GM23338 (cell line): ENCODE measurements at regions not wholly inside any gene's neighbourhood (a gene's known extent, or its start where the extent isn't known, plus 50 kb on each side); places are given as distances from the start of the nearest gene placed in this dataset.

ENCODE experiments used
- ATAC-seq: fragments of 200-7000 bp; cut with Tn5 transposase; 3 replicates; pipeline ENCODE4 v1.9.1; 2020
- DNase-seq: peaks from one replicate; pipeline ENCODE4 v3.0.0-alpha.2; 2015; ENCODE audit warnings: low spot score
- H2AFZ ChIP-seq: fragments of 200-600 bp; sonication (generic); 2 replicates; pipeline ENCODE4 v1.8.0; 2016; ENCODE audit warnings: antibody characterized with exemption, mild to moderate bottlenecking, moderate library complexity
- H3F3A ChIP-seq: fragments of 200-600 bp; sonication (generic); replicated peaks from 2 replicates; pipeline ENCODE4 v1.8.0; 2017; ENCODE audit warnings: antibody characterized with exemption, mixed run types, low read depth
- H3K27ac ChIP-seq: fragments of 200-600 bp; sonication (generic); 2 replicates; pipeline ENCODE4 v1.6.1; 2016; ENCODE audit warnings: low read depth
- H3K27me3 ChIP-seq: fragments of 200-600 bp; sonication (generic); 2 replicates; pipeline ENCODE4 v1.8.0; 2016; ENCODE audit warnings: mild to moderate bottlenecking, mixed run types, moderate library complexity; ENCODE audit not compliant: insufficient read depth
- H3K36me3 ChIP-seq: fragments of 200-600 bp; sonication (generic); 2 replicates; pipeline ENCODE4 v1.8.0; 2016; ENCODE audit warnings: mild to moderate bottlenecking; ENCODE audit not compliant: insufficient read depth
- H3K4me1 ChIP-seq: fragments of 200-600 bp; sonication (generic); 2 replicates; pipeline ENCODE4 v1.8.0; 2016; ENCODE audit warnings: mild to moderate bottlenecking, moderate library complexity; ENCODE audit not compliant: insufficient read depth
- H3K4me2 ChIP-seq: fragments of 200-600 bp; sonication (generic); 2 replicates; pipeline ENCODE4 v1.7.1; 2017; ENCODE audit warnings: mixed run types
- H3K4me3 ChIP-seq: fragments of 200-600 bp; sonication (generic); 2 replicates; pipeline ENCODE4 v1.6.1; 2016; ENCODE audit warnings: mixed run types
- H3K79me2 ChIP-seq: fragments of 200-600 bp; sonication (generic); replicated peaks from 2 replicates; pipeline ENCODE4 v1.8.0; 2017; ENCODE audit warnings: mild to moderate bottlenecking; ENCODE audit not compliant: insufficient read depth
- H3K9me2 ChIP-seq: fragments of 200-600 bp; sonication (generic); 2 replicates; pipeline ENCODE4 v1.8.0; 2017; ENCODE audit not compliant: insufficient read depth
- H4K20me1 ChIP-seq: fragments of 200-600 bp; sonication (generic); replicated peaks from 2 replicates; pipeline ENCODE4 v1.8.0; 2017; ENCODE audit warnings: mild to moderate bottlenecking; ENCODE audit not compliant: insufficient read depth
- H3K27ac Mint-ChIP-seq: 2 replicates; pipeline ENCODE4 v1.8.0; 2020; ENCODE audit warnings: inconsistent platforms, mild to moderate bottlenecking, moderate library complexity, mixed read lengths
- H3K27me3 Mint-ChIP-seq: 3 replicates; pipeline ENCODE4 v1.8.0; 2022; ENCODE audit warnings: low read depth, mild to moderate bottlenecking, moderate library complexity, mixed read lengths, inconsistent platforms; ENCODE audit not compliant: insufficient read depth, poor library complexity
- H3K36me3 Mint-ChIP-seq: 3 replicates; pipeline ENCODE4 v1.8.0; 2021; ENCODE audit warnings: low read depth, mild to moderate bottlenecking, inconsistent platforms, moderate library complexity, mixed read lengths
- H3K4me1 Mint-ChIP-seq: 3 replicates; pipeline ENCODE4 v1.8.0; 2020; ENCODE audit warnings: mild to moderate bottlenecking, inconsistent platforms, mixed read lengths
- H3K4me3 Mint-ChIP-seq: 3 replicates; pipeline ENCODE4 v1.8.0; 2021; ENCODE audit warnings: moderate library complexity, mild to moderate bottlenecking, inconsistent platforms, mixed read lengths
- H3K9me3 Mint-ChIP-seq: 3 replicates; pipeline ENCODE4 v1.8.0; 2020; ENCODE audit warnings: moderate library complexity, mild to moderate bottlenecking, inconsistent platforms, mixed read lengths
- CREB1 ChIP-seq: fragments of 250-450 bp; sonication (Bioruptor Pico); IDR thresholded peaks from 2 replicates; pipeline ENCODE4 v1.5.0; 2020; ENCODE audit warnings: low read depth, mild to moderate bottlenecking, moderate library complexity
- CTCF ChIP-seq, 2 experiments: fragments of 200-600 bp in 1 of 2; sonication (generic) in 1 of 2; conservative IDR thresholded peaks; 2 replicates each; pipeline versions ENCODE4 v1.5.1 to v1.6.1; 2016 to 2017; ENCODE audit warnings: antibody characterized with exemption in 2 of 2, low read depth in 2 of 2, mild to moderate bottlenecking in 2 of 2, moderate library complexity in 1 of 2
- EZH2 ChIP-seq: fragments of 200-600 bp; sonication (generic); IDR thresholded peaks from one replicate; pipeline ENCODE4 v1.8.0; 2017; ENCODE audit warnings: antibody characterized with exemption, mild to moderate bottlenecking, low read depth; ENCODE audit not compliant: unreplicated experiment
- EZH2phosphoT487 ChIP-seq: fragments of 200-600 bp; sonication (generic); IDR thresholded peaks from one replicate; pipeline ENCODE4 v1.8.1; 2018; ENCODE audit warnings: antibody characterized with exemption; ENCODE audit not compliant: unreplicated experiment
- JUNB ChIP-seq: IDR thresholded peaks from one replicate; pipeline ENCODE4 v1.6.1; 2016; ENCODE audit warnings: antibody characterized with exemption; ENCODE audit not compliant: unreplicated experiment
- NANOG ChIP-seq: IDR thresholded peaks from 2 replicates; pipeline ENCODE4 v1.6.1; 2016; ENCODE audit warnings: antibody characterized with exemption, borderline replicate concordance
- POLR2AphosphoS5 ChIP-seq: IDR thresholded peaks from 2 replicates; pipeline ENCODE4 v1.6.1; 2016; ENCODE audit warnings: antibody characterized with exemption, low read depth
- STAT1 ChIP-seq: IDR thresholded peaks from one replicate; pipeline ENCODE4 v1.6.1; 2016; ENCODE audit warnings: antibody characterized with exemption; ENCODE audit not compliant: unreplicated experiment
- ZNF114 ChIP-seq: fragments of 250-450 bp; sonication (Bioruptor Pico); IDR thresholded peaks from 2 replicates; pipeline ENCODE4 v1.5.0; 2020; ENCODE audit warnings: mild to moderate bottlenecking, moderate library complexity
- ZNF331 ChIP-seq: fragments of 250-450 bp; sonication (Bioruptor Pico); IDR thresholded peaks from 2 replicates; pipeline ENCODE4 v1.5.0; 2020; ENCODE audit warnings: low read depth, mild to moderate bottlenecking, moderate library complexity
- TF ChIP-seq, protein P1 (sequence below): fragments of 250-450 bp; sonication (Bioruptor Pico); IDR thresholded peaks from 2 replicates; pipeline ENCODE4 v1.5.0; 2020; ENCODE audit warnings: mild to moderate bottlenecking, moderate library complexity
- TF ChIP-seq, protein P2 (sequence below): IDR thresholded peaks from 2 replicates; pipeline ENCODE4 v1.6.1; 2016; ENCODE audit warnings: antibody characterized with exemption
- TF ChIP-seq, protein P3 (sequence below): IDR thresholded peaks from one replicate; pipeline ENCODE4 v1.6.1; 2018; ENCODE audit warnings: antibody characterized with exemption; ENCODE audit not compliant: unreplicated experiment

DNA sequence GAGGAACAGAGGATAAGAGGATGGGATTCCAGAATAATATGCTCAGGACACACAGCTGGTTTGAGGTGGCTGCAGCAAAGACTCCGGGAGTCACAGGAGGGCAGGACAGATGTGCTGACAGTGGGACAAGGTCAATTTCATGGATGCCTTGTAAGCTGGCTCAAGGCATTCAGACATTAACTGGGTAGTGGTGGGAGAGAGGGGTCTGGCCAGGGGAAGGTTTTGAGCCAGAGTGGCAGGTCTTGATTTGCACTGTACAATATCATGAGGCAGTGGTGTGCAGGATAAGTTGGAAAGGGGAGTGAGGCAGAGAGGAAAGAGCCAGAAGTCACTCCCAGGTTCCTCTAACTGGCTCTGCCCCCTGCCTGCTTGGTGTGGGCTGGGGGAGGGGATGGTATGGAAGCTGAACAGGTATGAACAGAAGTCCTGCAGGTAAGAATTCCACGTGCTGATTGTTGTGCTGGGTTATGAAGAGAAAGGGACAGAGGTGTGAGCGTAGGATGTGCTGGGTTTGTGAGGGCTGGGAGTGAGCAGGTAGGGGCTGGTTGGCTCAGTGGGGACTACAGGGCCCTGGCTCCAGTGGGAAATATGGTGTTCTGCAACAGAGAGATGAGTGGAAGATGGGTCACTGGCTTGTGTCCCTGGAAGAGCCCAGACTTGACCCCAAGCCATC lies 141.7 kb upstream of the COPS8 start:
- no peaks in the 10 kb centered on the region for H3K36me3 Mint-ChIP-seq

More for the DNA sequence above, 141.7 kb upstream of the COPS8 start:
- Histone ChIP-seq H3K9me2 (peaks cover 3% of the 10 kb centered on the region; the same call in 1 of the 2 replicates), H4K20me1 (no peaks in the 10 kb centered on the region), H3K4me1 (no peaks in the 10 kb centered on the region), H3K36me3 (no peaks in the 10 kb centered on the region), H3K4me2 (no peak overlapping the region), H3K79me2 (no peaks in the 10 kb centered on the region), H3K4me3 (no peak overlapping the region), H3K27ac (no peak overlapping the region), H3F3A (no peaks in the 10 kb centered on the region), H3K27me3 (no peaks in the 10 kb centered on the region), H2AFZ (no peak overlapping the region)
- Mint-ChIP-seq H3K27ac (no peak overlapping the region), H3K9me3 (no peaks in the 10 kb centered on the region), H3K4me3 (no peak overlapping the region), H3K27me3 (peaks cover 8% of the 10 kb centered on the region), H3K4me1 (peaks cover 9% of the 10 kb centered on the region)
- no peak for TF ChIP-seq JUNB
- TF ChIP-seq, protein P1, sequence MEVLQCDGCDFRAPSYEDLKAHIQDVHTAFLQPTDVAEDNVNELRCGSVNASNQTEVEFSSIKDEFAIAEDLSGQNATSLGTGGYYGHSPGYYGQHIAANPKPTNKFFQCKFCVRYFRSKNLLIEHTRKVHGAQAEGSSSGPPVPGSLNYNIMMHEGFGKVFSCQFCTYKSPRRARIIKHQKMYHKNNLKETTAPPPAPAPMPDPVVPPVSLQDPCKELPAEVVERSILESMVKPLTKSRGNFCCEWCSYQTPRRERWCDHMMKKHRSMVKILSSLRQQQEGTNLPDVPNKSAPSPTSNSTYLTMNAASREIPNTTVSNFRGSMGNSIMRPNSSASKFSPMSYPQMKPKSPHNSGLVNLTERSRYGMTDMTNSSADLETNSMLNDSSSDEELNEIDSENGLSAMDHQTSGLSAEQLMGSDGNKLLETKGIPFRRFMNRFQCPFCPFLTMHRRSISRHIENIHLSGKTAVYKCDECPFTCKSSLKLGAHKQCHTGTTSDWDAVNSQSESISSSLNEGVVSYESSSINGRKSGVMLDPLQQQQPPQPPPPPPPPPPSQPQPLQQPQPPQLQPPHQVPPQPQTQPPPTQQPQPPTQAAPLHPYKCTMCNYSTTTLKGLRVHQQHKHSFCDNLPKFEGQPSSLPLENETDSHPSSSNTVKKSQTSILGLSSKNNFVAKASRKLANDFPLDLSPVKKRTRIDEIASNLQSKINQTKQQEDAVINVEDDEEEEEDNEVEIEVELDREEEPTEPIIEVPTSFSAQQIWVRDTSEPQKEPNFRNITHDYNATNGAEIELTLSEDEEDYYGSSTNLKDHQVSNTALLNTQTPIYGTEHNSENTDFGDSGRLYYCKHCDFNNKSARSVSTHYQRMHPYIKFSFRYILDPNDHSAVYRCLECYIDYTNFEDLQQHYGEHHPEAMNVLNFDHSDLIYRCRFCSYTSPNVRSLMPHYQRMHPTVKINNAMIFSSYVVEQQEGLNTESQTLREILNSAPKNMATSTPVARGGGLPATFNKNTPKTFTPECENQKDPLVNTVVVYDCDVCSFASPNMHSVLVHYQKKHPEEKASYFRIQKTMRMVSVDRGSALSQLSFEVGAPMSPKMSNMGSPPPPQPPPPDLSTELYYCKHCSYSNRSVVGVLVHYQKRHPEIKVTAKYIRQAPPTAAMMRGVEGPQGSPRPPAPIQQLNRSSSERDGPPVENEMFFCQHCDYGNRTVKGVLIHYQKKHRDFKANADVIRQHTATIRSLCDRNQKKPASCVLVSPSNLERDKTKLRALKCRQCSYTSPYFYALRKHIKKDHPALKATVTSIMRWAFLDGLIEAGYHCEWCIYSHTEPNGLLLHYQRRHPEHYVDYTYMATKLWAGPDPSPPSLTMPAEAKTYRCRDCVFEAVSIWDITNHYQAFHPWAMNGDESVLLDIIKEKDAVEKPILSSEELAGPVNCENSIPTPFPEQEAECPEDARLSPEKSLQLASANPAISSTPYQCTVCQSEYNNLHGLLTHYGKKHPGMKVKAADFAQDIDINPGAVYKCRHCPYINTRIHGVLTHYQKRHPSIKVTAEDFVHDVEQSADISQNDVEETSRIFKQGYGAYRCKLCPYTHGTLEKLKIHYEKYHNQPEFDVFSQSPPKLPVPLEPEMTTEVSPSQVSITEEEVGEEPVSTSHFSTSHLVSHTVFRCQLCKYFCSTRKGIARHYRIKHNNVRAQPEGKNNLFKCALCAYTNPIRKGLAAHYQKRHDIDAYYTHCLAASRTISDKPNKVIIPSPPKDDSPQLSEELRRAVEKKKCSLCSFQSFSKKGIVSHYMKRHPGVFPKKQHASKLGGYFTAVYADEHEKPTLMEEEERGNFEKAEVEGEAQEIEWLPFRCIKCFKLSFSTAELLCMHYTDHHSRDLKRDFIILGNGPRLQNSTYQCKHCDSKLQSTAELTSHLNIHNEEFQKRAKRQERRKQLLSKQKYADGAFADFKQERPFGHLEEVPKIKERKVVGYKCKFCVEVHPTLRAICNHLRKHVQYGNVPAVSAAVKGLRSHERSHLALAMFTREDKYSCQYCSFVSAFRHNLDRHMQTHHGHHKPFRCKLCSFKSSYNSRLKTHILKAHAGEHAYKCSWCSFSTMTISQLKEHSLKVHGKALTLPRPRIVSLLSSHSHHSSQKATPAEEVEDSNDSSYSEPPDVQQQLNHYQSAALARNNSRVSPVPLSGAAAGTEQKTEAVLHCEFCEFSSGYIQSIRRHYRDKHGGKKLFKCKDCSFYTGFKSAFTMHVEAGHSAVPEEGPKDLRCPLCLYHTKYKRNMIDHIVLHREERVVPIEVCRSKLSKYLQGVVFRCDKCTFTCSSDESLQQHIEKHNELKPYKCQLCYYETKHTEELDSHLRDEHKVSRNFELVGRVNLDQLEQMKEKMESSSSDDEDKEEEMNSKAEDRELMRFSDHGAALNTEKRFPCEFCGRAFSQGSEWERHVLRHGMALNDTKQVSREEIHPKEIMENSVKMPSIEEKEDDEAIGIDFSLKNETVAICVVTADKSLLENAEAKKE (CRISPR knock-in tag): no peak
- no peak for TF ChIP-seq NANOG
- TF ChIP-seq ZNF114: no peak
- no peak for TF ChIP-seq POLR2AphosphoS5
- TF ChIP-seq CTCF (conservative IDR thresholded peaks at IDR 0.05; ENCODE audit: low read depth in 2 of 2): no peak
- TF ChIP-seq, protein P2, sequence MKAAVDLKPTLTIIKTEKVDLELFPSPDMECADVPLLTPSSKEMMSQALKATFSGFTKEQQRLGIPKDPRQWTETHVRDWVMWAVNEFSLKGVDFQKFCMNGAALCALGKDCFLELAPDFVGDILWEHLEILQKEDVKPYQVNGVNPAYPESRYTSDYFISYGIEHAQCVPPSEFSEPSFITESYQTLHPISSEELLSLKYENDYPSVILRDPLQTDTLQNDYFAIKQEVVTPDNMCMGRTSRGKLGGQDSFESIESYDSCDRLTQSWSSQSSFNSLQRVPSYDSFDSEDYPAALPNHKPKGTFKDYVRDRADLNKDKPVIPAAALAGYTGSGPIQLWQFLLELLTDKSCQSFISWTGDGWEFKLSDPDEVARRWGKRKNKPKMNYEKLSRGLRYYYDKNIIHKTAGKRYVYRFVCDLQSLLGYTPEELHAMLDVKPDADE: no peak
- no peak for TF ChIP-seq ZNF331 (CRISPR knock-in tag)
- TF ChIP-seq CREB1 (CRISPR knock-in tag): no peak
- TF ChIP-seq STAT1: no peak
- TF ChIP-seq EZH2phosphoT487: no peak
- TF ChIP-seq EZH2: no peak
- TF ChIP-seq, protein P3, sequence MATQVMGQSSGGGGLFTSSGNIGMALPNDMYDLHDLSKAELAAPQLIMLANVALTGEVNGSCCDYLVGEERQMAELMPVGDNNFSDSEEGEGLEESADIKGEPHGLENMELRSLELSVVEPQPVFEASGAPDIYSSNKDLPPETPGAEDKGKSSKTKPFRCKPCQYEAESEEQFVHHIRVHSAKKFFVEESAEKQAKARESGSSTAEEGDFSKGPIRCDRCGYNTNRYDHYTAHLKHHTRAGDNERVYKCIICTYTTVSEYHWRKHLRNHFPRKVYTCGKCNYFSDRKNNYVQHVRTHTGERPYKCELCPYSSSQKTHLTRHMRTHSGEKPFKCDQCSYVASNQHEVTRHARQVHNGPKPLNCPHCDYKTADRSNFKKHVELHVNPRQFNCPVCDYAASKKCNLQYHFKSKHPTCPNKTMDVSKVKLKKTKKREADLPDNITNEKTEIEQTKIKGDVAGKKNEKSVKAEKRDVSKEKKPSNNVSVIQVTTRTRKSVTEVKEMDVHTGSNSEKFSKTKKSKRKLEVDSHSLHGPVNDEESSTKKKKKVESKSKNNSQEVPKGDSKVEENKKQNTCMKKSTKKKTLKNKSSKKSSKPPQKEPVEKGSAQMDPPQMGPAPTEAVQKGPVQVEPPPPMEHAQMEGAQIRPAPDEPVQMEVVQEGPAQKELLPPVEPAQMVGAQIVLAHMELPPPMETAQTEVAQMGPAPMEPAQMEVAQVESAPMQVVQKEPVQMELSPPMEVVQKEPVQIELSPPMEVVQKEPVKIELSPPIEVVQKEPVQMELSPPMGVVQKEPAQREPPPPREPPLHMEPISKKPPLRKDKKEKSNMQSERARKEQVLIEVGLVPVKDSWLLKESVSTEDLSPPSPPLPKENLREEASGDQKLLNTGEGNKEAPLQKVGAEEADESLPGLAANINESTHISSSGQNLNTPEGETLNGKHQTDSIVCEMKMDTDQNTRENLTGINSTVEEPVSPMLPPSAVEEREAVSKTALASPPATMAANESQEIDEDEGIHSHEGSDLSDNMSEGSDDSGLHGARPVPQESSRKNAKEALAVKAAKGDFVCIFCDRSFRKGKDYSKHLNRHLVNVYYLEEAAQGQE: no peak
- DNase-seq (no peak), ATAC-seq (no peak)
